NCI-H524 treated with DMSO at 0.1 percent for 48 hours (cell line): ENCODE measurements at regions not wholly inside any gene's neighbourhood (a gene's known extent, or its start where the extent isn't known, plus 50 kb on each side); places are given as distances from the start of the nearest gene placed in this dataset.
"Not testable (repeated sequence)": the region's sequence is repeated elsewhere in the genome, so short reads cannot be mapped to it uniquely, and the experiment has no call there.

ENCODE experiments used
- DNase-seq: peaks from one replicate; lab custom pipeline; 2025; lab: John Stamatoyannopoulos, UW

- no peak for DNase-seq
Measured at GRCh38 chr20:48530957-48531356, 296.8 kb downstream of the PREX1 start.

- DNase-seq, result no peak
Measured at GRCh38 chr20:48528346-48528745, 299.5 kb downstream of the PREX1 start.

GRCh38 chr20:48527771-48528170 lies 300.0 kb downstream of the PREX1 start:
- DNase-seq, result no peak

GRCh38 chr20:48526936-48527335 lies 300.9 kb downstream of the PREX1 start:
- DNase-seq, result no peak

- DNase-seq, result no peak
Measured at GRCh38 chr20:48525400-48525799, 302.4 kb downstream of the PREX1 start.

- DNase-seq, result no peak
Measured at GRCh38 chr20:48524582-48524981, 303.2 kb downstream of the PREX1 start.

- no peak for DNase-seq
Measured at GRCh38 chr20:48523191-48523995, 304.4 kb downstream of the PREX1 start.

- no peak for DNase-seq
Measured at GRCh38 chr20:48521121-48521520, 306.7 kb downstream of the PREX1 start.

- not testable (repeated sequence) for DNase-seq
Measured at GRCh38 chr20:48516196-48516595, 311.6 kb downstream of the PREX1 start.

GRCh38 chr20:48514577-48514976 lies 313.2 kb downstream of the PREX1 start:
- DNase-seq, result not testable (repeated sequence)

DNA sequence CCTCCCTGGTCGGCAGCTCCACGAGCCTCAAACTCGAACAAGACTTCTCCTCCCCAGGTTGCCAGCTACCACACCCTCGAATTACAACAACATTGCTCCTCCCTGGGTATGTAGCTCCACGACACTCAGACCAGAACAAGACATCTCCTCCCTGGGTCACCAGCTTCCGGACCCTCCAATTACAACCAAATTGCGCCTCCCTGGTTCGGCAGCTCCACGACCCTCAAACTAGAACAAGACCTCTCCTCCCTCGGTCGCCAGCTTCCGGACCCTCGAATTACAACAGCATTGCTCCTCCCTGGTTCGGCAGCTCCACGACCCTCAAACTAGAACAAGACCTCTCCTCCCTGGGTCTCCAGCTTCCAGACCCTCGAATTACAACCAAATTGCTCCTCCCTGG lies 315.3 kb downstream of the PREX1 start:
- not testable (repeated sequence) for DNase-seq

DNA sequence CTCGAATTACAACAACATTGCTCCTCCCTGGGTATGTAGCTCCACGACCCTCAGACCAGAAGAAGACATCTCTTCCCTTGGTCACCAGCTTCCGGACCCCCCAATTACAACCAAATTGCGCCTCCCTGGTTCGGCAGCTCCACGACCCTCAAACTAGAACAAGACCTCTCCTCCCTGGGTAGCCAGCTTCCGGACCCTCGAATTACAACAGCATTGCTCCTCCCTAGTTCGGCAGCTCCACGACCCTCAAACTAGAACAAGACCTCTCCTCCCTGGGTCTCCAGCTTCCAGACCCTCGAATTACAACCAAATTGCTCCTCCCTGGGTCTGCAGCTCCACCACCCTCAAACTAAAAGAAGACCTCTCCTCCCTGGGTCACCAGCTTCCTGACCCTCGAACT lies 322.7 kb downstream of the PREX1 start:
- DNase-seq, result not testable (repeated sequence)

DNA sequence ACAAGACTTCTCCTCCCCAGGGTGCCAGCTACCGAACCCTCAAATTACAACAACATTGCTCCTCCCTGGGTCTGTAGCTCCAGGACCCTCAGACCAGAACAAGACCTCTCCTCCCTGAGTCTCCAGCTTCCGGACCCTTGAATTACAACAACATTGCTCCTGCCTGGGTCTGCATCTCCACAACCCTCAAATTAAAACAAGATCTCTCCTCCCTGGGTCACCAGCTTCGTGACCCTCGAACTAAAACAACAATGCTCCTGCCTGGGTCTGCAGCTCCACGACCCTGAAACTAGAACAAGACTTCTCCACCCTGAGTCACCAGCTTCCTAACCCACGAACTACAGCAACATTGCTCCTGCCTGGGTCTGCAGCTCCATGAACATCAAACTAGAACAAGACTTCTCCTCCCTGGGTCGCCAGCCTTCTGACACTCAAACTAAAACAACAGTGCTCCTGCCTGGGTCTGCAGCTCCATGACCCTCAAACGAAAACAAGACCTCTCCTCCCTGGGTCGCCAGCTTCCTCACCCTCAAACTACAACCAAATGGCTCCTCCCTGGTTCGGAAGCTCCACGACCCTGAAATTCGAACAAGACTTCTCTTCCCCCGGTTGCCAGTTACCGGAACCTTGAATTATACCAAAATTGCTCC lies 324.5 kb downstream of the PREX1 start:
- DNase-seq, result no peak

GRCh38 chr20:48502758-48503157 lies 325.0 kb downstream of the PREX1 start:
- no peak for DNase-seq

DNA sequence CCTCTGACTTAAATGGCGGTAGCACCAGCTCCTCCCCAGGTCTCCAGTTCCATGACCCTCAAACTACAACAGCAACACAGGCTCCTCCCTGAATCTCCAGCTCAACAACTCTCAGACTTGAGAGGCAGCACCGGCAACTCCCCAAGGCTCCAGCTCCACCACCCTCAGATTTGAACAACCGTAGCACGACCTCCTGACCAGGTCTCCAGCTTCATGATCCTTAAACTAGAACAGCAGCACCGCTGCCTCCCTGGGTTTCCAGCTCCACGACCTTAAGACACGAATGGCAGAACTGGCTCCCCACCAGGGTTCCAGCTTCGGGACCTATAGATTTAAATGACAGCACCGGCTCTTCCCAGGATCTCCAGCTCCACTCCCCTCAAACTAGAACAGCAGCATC lies 325.8 kb downstream of the PREX1 start:
- no peak for DNase-seq

- DNase-seq, result not testable (repeated sequence)
Measured at GRCh38 chr20:48500900-48501299, 326.9 kb downstream of the PREX1 start.

GRCh38 chr20:48498939-48499338 lies 328.9 kb downstream of the PREX1 start:
- DNase-seq, result not testable (repeated sequence)

DNA sequence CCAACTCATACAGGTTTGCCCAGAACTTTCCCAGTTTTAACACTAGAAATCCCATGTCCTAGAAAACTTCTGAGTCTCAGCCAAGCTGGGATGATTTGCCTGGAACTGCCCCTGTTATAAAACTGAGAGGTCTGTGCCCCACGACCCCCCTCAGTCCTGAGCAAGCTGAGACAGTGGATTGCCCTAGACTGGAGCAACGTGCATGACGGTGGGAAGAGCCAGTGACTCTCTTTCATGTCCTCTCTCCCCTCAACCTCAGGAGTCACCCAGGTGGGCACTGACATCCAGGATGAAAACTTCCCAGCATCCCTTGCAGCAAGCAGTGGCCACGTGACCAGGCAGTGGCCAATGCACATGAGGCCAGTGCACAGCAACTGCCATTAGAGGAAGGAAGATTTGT lies 329.7 kb downstream of the PREX1 start:
- not testable (repeated sequence) for DNase-seq

- no peak for DNase-seq
Measured at GRCh38 chr20:48493966-48494365, 333.8 kb downstream of the PREX1 start.

GRCh38 chr20:48493331-48493730 lies 334.5 kb downstream of the PREX1 start:
- not testable (repeated sequence) for DNase-seq

- DNase-seq, result no peak
Measured at GRCh38 chr20:48492715-48493070, 335.1 kb downstream of the PREX1 start.

- no peak for DNase-seq
Measured at GRCh38 chr20:48492015-48492714, 335.6 kb downstream of the PREX1 start.
